H9 (cell line): ENCODE measurements at regions not wholly inside any gene's neighbourhood (a gene's known extent, or its start where the extent isn't known, plus 50 kb on each side); places are given as distances from the start of the nearest gene placed in this dataset.

Experiments used
- DNase-seq: peaks from one replicate; pipeline ENCODE4 v3.0.0-alpha.2; 2017
- H2AFZ ChIP-seq: one replicate; pipeline ENCODE4 v1.6.1; 2013; ENCODE audit warnings: mild to moderate bottlenecking, low read length, control low read depth, moderate library complexity
- H2AK5ac ChIP-seq: 2 replicates; pipeline ENCODE4 v1.6.1; 2013; ENCODE audit warnings: low read length, control low read depth, mixed read lengths; ENCODE audit not compliant: insufficient read length
- H2BK120ac ChIP-seq: one replicate; pipeline ENCODE4 v1.6.1; 2013; ENCODE audit warnings: low read depth, mild to moderate bottlenecking, low read length, control low read depth, inconsistent platforms; ENCODE audit not compliant: poor library complexity, severe bottlenecking
- H2BK12ac ChIP-seq: 2 replicates; pipeline ENCODE4 v1.6.1; 2013; ENCODE audit warnings: low read length, control low read depth, mixed read lengths, low read depth; ENCODE audit not compliant: insufficient read length
- H2BK15ac ChIP-seq: 2 replicates; pipeline ENCODE4 v1.6.1; 2013; ENCODE audit warnings: low read depth, low read length, control low read depth
- H2BK20ac ChIP-seq: one replicate; pipeline ENCODE4 v1.6.1; 2013; ENCODE audit warnings: low read depth, mild to moderate bottlenecking, low read length, control low read depth, inconsistent platforms; ENCODE audit not compliant: poor library complexity, severe bottlenecking
- H2BK5ac ChIP-seq: 2 replicates; pipeline ENCODE4 v1.6.1; 2013; ENCODE audit warnings: low read length, control low read depth, mixed read lengths; ENCODE audit not compliant: insufficient read length
- H3K14ac ChIP-seq: 2 replicates; pipeline ENCODE4 v1.6.1; 2013; ENCODE audit warnings: low read length, control low read depth; ENCODE audit not compliant: insufficient read depth
- H3K18ac ChIP-seq: 2 replicates; pipeline ENCODE4 v1.6.1; 2013; ENCODE audit warnings: low read depth, mild to moderate bottlenecking, mixed read lengths, low read length, control low read depth; ENCODE audit not compliant: insufficient read length
- H3K23ac ChIP-seq: 2 replicates; pipeline ENCODE4 v1.6.1; 2013; ENCODE audit warnings: low read length, control low read depth, mixed read lengths, low read depth; ENCODE audit not compliant: insufficient read length
- H3K23me2 ChIP-seq: 2 replicates; pipeline ENCODE4 v1.6.1; 2013; ENCODE audit warnings: low read depth, mild to moderate bottlenecking, mixed read lengths, low read length, control low read depth; ENCODE audit not compliant: insufficient read length, poor library complexity, severe bottlenecking
- H3K27ac ChIP-seq: 2 replicates; pipeline ENCODE4 v1.5.1; 2013; ENCODE audit warnings: low read length, control low read depth, mixed read lengths, low read depth; ENCODE audit not compliant: insufficient read length
- H3K27me3 ChIP-seq: 2 replicates; pipeline ENCODE4 v1.6.1; 2013; ENCODE audit warnings: low read length, control low read depth, inconsistent platforms; ENCODE audit not compliant: insufficient read depth
- H3K4ac ChIP-seq: 2 replicates; pipeline ENCODE4 v1.6.1; 2013; ENCODE audit warnings: low read depth, mild to moderate bottlenecking, control low read depth, inconsistent platforms, low read length, moderate library complexity
- H3K4me1 ChIP-seq: 2 replicates; pipeline ENCODE4 v1.6.1; 2013; ENCODE audit warnings: low read length, control low read depth, inconsistent platforms; ENCODE audit not compliant: insufficient read depth
- H3K4me2 ChIP-seq: 2 replicates; pipeline ENCODE4 v1.6.1; 2013; ENCODE audit warnings: low read length, control low read depth, mixed read lengths; ENCODE audit not compliant: insufficient read length, insufficient read depth
- H3K56ac ChIP-seq: 2 replicates; pipeline ENCODE4 v1.6.1; 2013; ENCODE audit warnings: low read depth, mild to moderate bottlenecking, mixed read lengths, low read length, control low read depth; ENCODE audit not compliant: insufficient read length
- H3K79me1 ChIP-seq: 2 replicates; pipeline ENCODE4 v1.6.1; 2013; ENCODE audit warnings: low read depth, mild to moderate bottlenecking, moderate library complexity, low read length, control low read depth, inconsistent platforms; ENCODE audit not compliant: insufficient read depth, poor library complexity, severe bottlenecking
- H3K79me2 ChIP-seq: 2 replicates; pipeline ENCODE4 v1.6.1; 2013; ENCODE audit warnings: low read length, control low read depth, inconsistent platforms; ENCODE audit not compliant: insufficient read depth
- H3K9ac ChIP-seq: 2 replicates; pipeline ENCODE4 v1.6.1; 2013; ENCODE audit warnings: low read length, control low read depth, mixed read lengths; ENCODE audit not compliant: insufficient read length; ENCODE audit errors: extremely low read depth
- H3K9me3 ChIP-seq: one replicate; pipeline ENCODE4 v1.6.1; 2013; ENCODE audit warnings: low read depth, low read length, inconsistent platforms; ENCODE audit not compliant: control insufficient read depth
- H3T11ph ChIP-seq: one replicate; pipeline ENCODE4 v1.6.1; 2013; ENCODE audit warnings: mild to moderate bottlenecking, low read length, control low read depth, inconsistent platforms
- H4K20me1 ChIP-seq: one replicate; pipeline ENCODE4 v1.6.1; 2013; ENCODE audit not compliant: control insufficient read depth, insufficient read length, insufficient read depth
- H4K5ac ChIP-seq: 2 replicates; pipeline ENCODE4 v1.6.1; 2013; ENCODE audit warnings: low read depth, mild to moderate bottlenecking, mixed read lengths, low read length, control low read depth; ENCODE audit not compliant: insufficient read length
- H4K8ac ChIP-seq: replicated peaks from 2 replicates; pipeline ENCODE4 v1.6.1; 2013; ENCODE audit warnings: low read length, control low read depth, mixed read lengths, low read depth; ENCODE audit not compliant: insufficient read length
- H4K91ac ChIP-seq: 2 replicates; pipeline ENCODE4 v1.6.1; 2013; ENCODE audit warnings: low read depth, mild to moderate bottlenecking, moderate library complexity, mixed read lengths, low read length, control low read depth; ENCODE audit not compliant: insufficient read length
- H3K27ac Mint-ChIP-seq, 3 experiments: 2 replicates in 2 of 3; 3 replicates in 1 of 3; pipeline ENCODE4 v1.8.0; 2020 to 2021; ENCODE audit warnings: mixed read lengths in 3 of 3, mild to moderate bottlenecking in 1 of 3, moderate library complexity in 1 of 3
- H3K27me3 Mint-ChIP-seq: 2 replicates; pipeline ENCODE4 v1.8.0; 2021; ENCODE audit warnings: low read depth, mild to moderate bottlenecking, moderate library complexity, mixed read lengths
- H3K36me3 Mint-ChIP-seq, 3 experiments: 2 replicates in 2 of 3; 3 replicates in 1 of 3; pipeline ENCODE4 v1.8.0; 2020 to 2021; ENCODE audit warnings: low read depth in 3 of 3, mixed read lengths in 3 of 3; ENCODE audit not compliant: insufficient read depth in 1 of 3
- H3K4me1 Mint-ChIP-seq, 2 experiments: 2 replicates each; pipeline ENCODE4 v1.8.0; 2020; ENCODE audit warnings: mixed read lengths in 2 of 2
- H3K4me3 Mint-ChIP-seq, 2 experiments: 2 replicates in 1 of 2; 3 replicates in 1 of 2; pipeline ENCODE4 v1.8.0; 2020 to 2021; ENCODE audit warnings: mild to moderate bottlenecking in 2 of 2, mixed read lengths in 2 of 2, moderate library complexity in 1 of 2
- H3K9me3 Mint-ChIP-seq, 2 experiments: 2 replicates in 1 of 2; 3 replicates in 1 of 2; pipeline ENCODE4 v1.8.0; 2020; ENCODE audit warnings: mild to moderate bottlenecking in 2 of 2, mixed read lengths in 2 of 2, moderate library complexity in 1 of 2
- CTCF ChIP-seq: fragments of 200-600 bp; sonication (generic); conservative IDR thresholded peaks from 3 replicates; pipeline ENCODE4 v1.8.0; 2021; ENCODE audit warnings: antibody characterized with exemption, mild to moderate bottlenecking
- WGBS: extraction: QIAGEN DNeasy Blood & Tissue Kit; methylation state at CpG from one replicate; pipeline ENCODE4 v1.1.7; 2013; ENCODE audit warnings: missing lambda C conversion rate, low lambda C conversion rate, mixed read lengths; ENCODE audit not compliant: insufficient read length; ENCODE audit errors: extremely low coverage; 5-methylcytosine and 5-hydroxymethylcytosine counted together

- H3K9me3 ChIP-seq: no peaks in the 10 kb centered on the region
- no peak overlapping the region for H2AK5ac ChIP-seq
- peak; percentile 75 for DNase-seq
- peaks cover 3 to 27% of the 10 kb centered on the region in 2 experiments; a peak in 2 of 4 replicates for H3K4me1 Mint-ChIP-seq
- no peak overlapping the region for H4K8ac ChIP-seq
- peaks cover 0 to 10% (median 3%) of the 10 kb centered on the region in 3 experiments; a peak in 5 of 7 replicates for H3K36me3 Mint-ChIP-seq
- no peak overlapping the region for H3K4me3 Mint-ChIP-seq
- H3K79me1 ChIP-seq: no peaks in the 10 kb centered on the region
- H3K79me2 ChIP-seq: no peaks in the 10 kb centered on the region
- H3K23me2 ChIP-seq: no peaks in the 10 kb centered on the region
- H4K5ac ChIP-seq: no peak overlapping the region
- H4K20me1 ChIP-seq: no peaks in the 10 kb centered on the region
- H2BK5ac ChIP-seq: no peak overlapping the region
- H3K4me1 ChIP-seq: 0 out of 2 replicates have a peak, but pooled peaks cover 2% of the 10 kb centered on the region
- H3K23ac ChIP-seq: no peak overlapping the region
- H2AFZ ChIP-seq: no peak overlapping the region
- TF ChIP-seq CTCF: peak; percentile 78
- H2BK20ac ChIP-seq: no peak overlapping the region
- no peak overlapping the region for H2BK15ac ChIP-seq
- peaks cover 6 to 8% of the 10 kb centered on the region in 2 experiments; a peak in 4 of 5 replicates for H3K9me3 Mint-ChIP-seq
- H3T11ph ChIP-seq: no peak overlapping the region
- no peak overlapping the region for H2BK12ac ChIP-seq
- H3K27me3 Mint-ChIP-seq: peaks cover 2% of the 10 kb centered on the region; the same call in 1 of the 2 replicates
- no peak overlapping the region for H3K4me2 ChIP-seq
- no peaks in the 10 kb centered on the region for H3K27me3 ChIP-seq
- no peak overlapping the region for H4K91ac ChIP-seq
- no peak overlapping the region for H2BK120ac ChIP-seq
- H3K14ac ChIP-seq: no peak overlapping the region
- no CpG with 5 or more reads among the region's 5 CpGs for WGBS
- no peak overlapping the region for H3K27ac ChIP-seq
- no peak overlapping the region for H3K27ac Mint-ChIP-seq
- no peak overlapping the region for H3K18ac ChIP-seq
- H3K4ac ChIP-seq: no peak overlapping the region
- no peak overlapping the region for H3K56ac ChIP-seq
- no peak overlapping the region for H3K9ac ChIP-seq
These were observed 435.9 kb downstream of the TSN start for GRCh38 chr2:122191331-122191730.
